A549 (cell line): ENCODE measurements at regions not wholly inside any gene's neighbourhood (a gene's known extent, or its start where the extent isn't known, plus 50 kb on each side); places are given as distances from the start of the nearest gene placed in this dataset.

ENCODE experiments used
- ATAC-seq, 2 experiments: fragments of 200-7000 bp in 1 of 2; fragments of >200 bp in 1 of 2; cut with Nextera tagmentation in 1 of 2; cut with Tn5 transposase in 1 of 2; 3 replicates each; pipeline versions ENCODE4 v1.8.0 to v1.9.1; 2018 to 2020; ENCODE audit warnings: mild to moderate bottlenecking in 1 of 2, moderate library complexity in 1 of 2
- CTCF ChIA-PET: fragments of 300-600 bp; sonication (Branson Sonifier 250); formaldehyde crosslinking; extraction: SDS; loops from one replicate; lab custom pipeline; 2021; ENCODE audit warnings: antibody characterized with exemption, inconsistent platforms; lab: Yijun Ruan, JAX
- POLR2A ChIA-PET: fragments of 350-600 bp; formaldehyde crosslinking; extraction: SDS; loops from one replicate; lab custom pipeline; 2021; ENCODE audit warnings: antibody characterized with exemption, inconsistent platforms; lab: Yijun Ruan, JAX
- DNase-seq, 2 experiments: peaks; one replicate each; pipeline versions ENCODE4 v3.0.0 to v3.0.0-alpha.2; 2011 to 2016; ENCODE audit warnings: low read depth in 1 of 2, low spot score in 1 of 2
- FAIRE-seq: peaks from 2 replicates; lab custom pipeline; 2011; peaks lifted over from hg19 to GRCh38; lab: Jason Lieb, UNC
- H3K27ac ChIP-seq, 2 experiments: fragments of >200 bp; sonication (Bioruptor Twin); formaldehyde crosslinking; 3 replicates each; pipeline ENCODE4 v1.5.1; 2016 to 2017
- H3K4me1 ChIP-seq: fragments of >200 bp; sonication (Bioruptor Twin); formaldehyde crosslinking; 3 replicates; pipeline ENCODE4 v1.6.1; 2016
- H3K4me2 ChIP-seq: fragments of >200 bp; sonication (Bioruptor Twin); formaldehyde crosslinking; 3 replicates; pipeline ENCODE4 v1.6.1; 2016
- H3K4me3 ChIP-seq: fragments of >200 bp; sonication (Bioruptor Twin); formaldehyde crosslinking; 3 replicates; pipeline ENCODE4 v1.5.1; 2016
- H3K9me3 ChIP-seq: fragments of >200 bp; sonication (Bioruptor Twin); formaldehyde crosslinking; 3 replicates; pipeline ENCODE4 v1.6.1; 2016
- CHD2 ChIP-seq: fragments of 150-350 bp; IDR thresholded peaks from 2 replicates; pipeline ENCODE4 v1.6.1; 2014; ENCODE audit warnings: low read length; ENCODE audit not compliant: partially characterized antibody
- CHD4 ChIP-seq: fragments of 200-600 bp; sonication (generic); IDR thresholded peaks from 2 replicates; pipeline ENCODE4 v1.6.1; 2016; ENCODE audit warnings: antibody characterized with exemption, mild to moderate bottlenecking, borderline replicate concordance
- EHF ChIP-seq: fragments of 250-450 bp; sonication (Bioruptor Pico); IDR thresholded peaks from 2 replicates; pipeline ENCODE4 v1.5.0; 2020; ENCODE audit warnings: mild to moderate bottlenecking
- EHMT2 ChIP-seq: fragments of 200-600 bp; sonication (generic); IDR thresholded peaks from 2 replicates; pipeline ENCODE4 v1.6.1; 2016; ENCODE audit warnings: antibody characterized with exemption, low read depth, mild to moderate bottlenecking, moderate library complexity
- ELK1 ChIP-seq: fragments of 150-350 bp; IDR thresholded peaks from 2 replicates; pipeline ENCODE4 v1.6.1; 2014; ENCODE audit warnings: low read depth, mild to moderate bottlenecking, low read length
- ESRRA ChIP-seq: fragments of 150-350 bp; IDR thresholded peaks from 2 replicates; pipeline ENCODE4 v1.6.1; 2014; ENCODE audit warnings: mild to moderate bottlenecking, low read length, borderline replicate concordance
- JUN ChIP-seq, 2 experiments: fragments of >200 bp; sonication (Bioruptor Twin); formaldehyde crosslinking; IDR thresholded peaks; 2 replicates in 1 of 2; 3 replicates in 1 of 2; pipeline ENCODE4 v1.6.1; 2016 to 2017
- JUNB ChIP-seq: fragments of >200 bp; sonication (Bioruptor Twin); formaldehyde crosslinking; IDR thresholded peaks from 2 replicates; pipeline ENCODE4 v1.6.1; 2016
- MAFK ChIP-seq: fragments of 450-650 bp; IDR thresholded peaks from 2 replicates; pipeline ENCODE4 v1.6.1; 2014; ENCODE audit not compliant: partially characterized antibody
- MAZ ChIP-seq: fragments of 150-350 bp; IDR thresholded peaks from 2 replicates; pipeline ENCODE4 v1.6.1; 2014; ENCODE audit warnings: antibody characterized with exemption, low read depth, low read length, borderline replicate concordance
- POLR2AphosphoS2 ChIP-seq: conservative IDR thresholded peaks from 2 replicates; pipeline ENCODE4 v1.6.1; 2012; ENCODE audit warnings: low read length, improper control_type of control experiment, inconsistent platforms
- RARB ChIP-seq: fragments of 250-450 bp; sonication (Bioruptor Pico); IDR thresholded peaks from 2 replicates; pipeline ENCODE4 v1.8.0; 2021; ENCODE audit warnings: mild to moderate bottlenecking, moderate library complexity
- RFX5 ChIP-seq: fragments of 450-650 bp; IDR thresholded peaks from 2 replicates; pipeline ENCODE4 v1.7.1; 2014; ENCODE audit warnings: antibody characterized with exemption, mild to moderate bottlenecking, moderate library complexity
- RNF2 ChIP-seq: fragments of 200-600 bp; sonication (generic); IDR thresholded peaks from 2 replicates; pipeline ENCODE4 v1.6.1; 2016; ENCODE audit warnings: low read depth, mild to moderate bottlenecking, antibody characterized with exemption, moderate library complexity, borderline replicate concordance
- SMC3 ChIP-seq: fragments of >200 bp; sonication (Bioruptor Twin); formaldehyde crosslinking; IDR thresholded peaks from 3 replicates; pipeline ENCODE4 v1.6.1; 2018; ENCODE audit warnings: inconsistent platforms
- SREBF2 ChIP-seq: fragments of 450-650 bp; IDR thresholded peaks from 2 replicates; pipeline ENCODE4 v1.6.1; 2014; ENCODE audit warnings: mild to moderate bottlenecking, moderate library complexity
- ZC3H11A ChIP-seq: fragments of 450-650 bp; IDR thresholded peaks from 2 replicates; pipeline ENCODE4 v1.6.1; 2014; ENCODE audit warnings: antibody characterized with exemption, mild to moderate bottlenecking
- WGBS: methylation state at CpG from one replicate; pipeline ENCODE4 v1.1.6; 2017; ENCODE audit errors: missing lambda C conversion rate; 5-methylcytosine and 5-hydroxymethylcytosine counted together
- TF ChIP-seq, protein P1 (sequence below): fragments of 200-600 bp; sonication (generic); IDR thresholded peaks from 2 replicates; pipeline ENCODE4 v1.6.1; 2016; ENCODE audit warnings: antibody characterized with exemption, mild to moderate bottlenecking, moderate library complexity
- TF ChIP-seq, protein P2 (sequence below): fragments of 450-650 bp; IDR thresholded peaks from 2 replicates; pipeline ENCODE4 v1.6.1; 2014; ENCODE audit warnings: antibody characterized with exemption

GRCh38 chr16:7014756-7015155 is 317.9 kb upstream of the RBFOX1 start:
- DNase-seq (no peak), ATAC-seq (no peak), FAIRE-seq (no peak)
- H3K27ac ChIP-seq, result no peak overlapping the region
- ChIA-PET POLR2A (no interaction called here), CTCF (no interaction called here)
- H3K4me2 ChIP-seq, result no peak overlapping the region
- H3K4me1 ChIP-seq, result no peaks in the 10 kb centered on the region
- H3K9me3 ChIP-seq, result no peaks in the 10 kb centered on the region
- H3K4me3 ChIP-seq, result no peak overlapping the region
- TF ChIP-seq SREBF2 (no peak), JUN (IDR thresholded peaks at IDR 0.05) (no peak), MAFK (peak; percentile 17), MAZ (no peak), ZC3H11A (no peak)
- 6% methylated on average over 6 of the region's 6 CpGs for WGBS

- 2% methylated on average over 5 of the region's 5 CpGs for WGBS
- H3K4me2 ChIP-seq, result no peak overlapping the region
- ChIA-PET CTCF (no interaction called here), POLR2A (no interaction called here)
- H3K4me3 ChIP-seq, result no peak overlapping the region
- no peak overlapping the region for H3K27ac ChIP-seq
- no peak for FAIRE-seq
- TF ChIP-seq CHD4 (no peak), JUNB (no peak), EHMT2 (0 out of 2 replicates have a peak, but pooled peaks have one; percentile 45)
- TF ChIP-seq, protein P1, sequence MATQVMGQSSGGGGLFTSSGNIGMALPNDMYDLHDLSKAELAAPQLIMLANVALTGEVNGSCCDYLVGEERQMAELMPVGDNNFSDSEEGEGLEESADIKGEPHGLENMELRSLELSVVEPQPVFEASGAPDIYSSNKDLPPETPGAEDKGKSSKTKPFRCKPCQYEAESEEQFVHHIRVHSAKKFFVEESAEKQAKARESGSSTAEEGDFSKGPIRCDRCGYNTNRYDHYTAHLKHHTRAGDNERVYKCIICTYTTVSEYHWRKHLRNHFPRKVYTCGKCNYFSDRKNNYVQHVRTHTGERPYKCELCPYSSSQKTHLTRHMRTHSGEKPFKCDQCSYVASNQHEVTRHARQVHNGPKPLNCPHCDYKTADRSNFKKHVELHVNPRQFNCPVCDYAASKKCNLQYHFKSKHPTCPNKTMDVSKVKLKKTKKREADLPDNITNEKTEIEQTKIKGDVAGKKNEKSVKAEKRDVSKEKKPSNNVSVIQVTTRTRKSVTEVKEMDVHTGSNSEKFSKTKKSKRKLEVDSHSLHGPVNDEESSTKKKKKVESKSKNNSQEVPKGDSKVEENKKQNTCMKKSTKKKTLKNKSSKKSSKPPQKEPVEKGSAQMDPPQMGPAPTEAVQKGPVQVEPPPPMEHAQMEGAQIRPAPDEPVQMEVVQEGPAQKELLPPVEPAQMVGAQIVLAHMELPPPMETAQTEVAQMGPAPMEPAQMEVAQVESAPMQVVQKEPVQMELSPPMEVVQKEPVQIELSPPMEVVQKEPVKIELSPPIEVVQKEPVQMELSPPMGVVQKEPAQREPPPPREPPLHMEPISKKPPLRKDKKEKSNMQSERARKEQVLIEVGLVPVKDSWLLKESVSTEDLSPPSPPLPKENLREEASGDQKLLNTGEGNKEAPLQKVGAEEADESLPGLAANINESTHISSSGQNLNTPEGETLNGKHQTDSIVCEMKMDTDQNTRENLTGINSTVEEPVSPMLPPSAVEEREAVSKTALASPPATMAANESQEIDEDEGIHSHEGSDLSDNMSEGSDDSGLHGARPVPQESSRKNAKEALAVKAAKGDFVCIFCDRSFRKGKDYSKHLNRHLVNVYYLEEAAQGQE, result peak; percentile 88
- H3K4me1 ChIP-seq, result no peaks in the 10 kb centered on the region
- no peaks in the 10 kb centered on the region for H3K9me3 ChIP-seq
- DNase-seq, result no peak
- ATAC-seq, result no peak
These were observed 318.7 kb upstream of the RBFOX1 start for GRCh38 chr16:7013990-7014389.

GRCh38 chr16:7004266-7004665 is 328.4 kb upstream of the RBFOX1 start:
- ChIA-PET CTCF (no interaction called here), POLR2A (no interaction called here)
- FAIRE-seq (no peak), ATAC-seq (no peak), DNase-seq (no peak)
- Histone ChIP-seq H3K4me3 (no peak overlapping the region), H3K27ac (no peak overlapping the region), H3K4me1 (no peaks in the 10 kb centered on the region), H3K9me3 (no peaks in the 10 kb centered on the region), H3K4me2 (no peak overlapping the region)
- TF ChIP-seq EHF (CRISPR knock-in tag) (no peak), JUNB (no peak), RARB (CRISPR knock-in tag) (no peak), RFX5 (no peak), CHD2 (no peak), MAFK (no peak), POLR2AphosphoS2 (no peak), RNF2 (no peak), ZC3H11A (no peak), SMC3 (no peak), ELK1 (no peak), ESRRA (no peak)
- TF ChIP-seq, protein P2, sequence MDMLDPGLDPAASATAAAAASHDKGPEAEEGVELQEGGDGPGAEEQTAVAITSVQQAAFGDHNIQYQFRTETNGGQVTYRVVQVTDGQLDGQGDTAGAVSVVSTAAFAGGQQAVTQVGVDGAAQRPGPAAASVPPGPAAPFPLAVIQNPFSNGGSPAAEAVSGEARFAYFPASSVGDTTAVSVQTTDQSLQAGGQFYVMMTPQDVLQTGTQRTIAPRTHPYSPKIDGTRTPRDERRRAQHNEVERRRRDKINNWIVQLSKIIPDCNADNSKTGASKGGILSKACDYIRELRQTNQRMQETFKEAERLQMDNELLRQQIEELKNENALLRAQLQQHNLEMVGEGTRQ, result no peak
- WGBS, result 1% methylated on average over 4 of the region's 4 CpGs
